B cell (primary cell): ENCODE measurements at regions not wholly inside any gene's neighbourhood (a gene's known extent, or its start where the extent isn't known, plus 50 kb on each side); places are given as distances from the start of the nearest gene placed in this dataset.

Experiments
- EZH2 ChIP-seq: IDR thresholded peaks from 2 replicates; pipeline ENCODE4 v1.6.1; 2012; ENCODE audit warnings: borderline replicate concordance, low read depth, mild to moderate bottlenecking, moderate library complexity, low read length; ENCODE audit not compliant: insufficient read depth, poor library complexity, severe bottlenecking
- TF ChIP-seq, protein P1 (sequence below): fragments of 200-600 bp; IDR thresholded peaks from one replicate; pipeline ENCODE4 v1.8.0; 2022; ENCODE audit warnings: antibody characterized with exemption, mild to moderate bottlenecking

DNA sequence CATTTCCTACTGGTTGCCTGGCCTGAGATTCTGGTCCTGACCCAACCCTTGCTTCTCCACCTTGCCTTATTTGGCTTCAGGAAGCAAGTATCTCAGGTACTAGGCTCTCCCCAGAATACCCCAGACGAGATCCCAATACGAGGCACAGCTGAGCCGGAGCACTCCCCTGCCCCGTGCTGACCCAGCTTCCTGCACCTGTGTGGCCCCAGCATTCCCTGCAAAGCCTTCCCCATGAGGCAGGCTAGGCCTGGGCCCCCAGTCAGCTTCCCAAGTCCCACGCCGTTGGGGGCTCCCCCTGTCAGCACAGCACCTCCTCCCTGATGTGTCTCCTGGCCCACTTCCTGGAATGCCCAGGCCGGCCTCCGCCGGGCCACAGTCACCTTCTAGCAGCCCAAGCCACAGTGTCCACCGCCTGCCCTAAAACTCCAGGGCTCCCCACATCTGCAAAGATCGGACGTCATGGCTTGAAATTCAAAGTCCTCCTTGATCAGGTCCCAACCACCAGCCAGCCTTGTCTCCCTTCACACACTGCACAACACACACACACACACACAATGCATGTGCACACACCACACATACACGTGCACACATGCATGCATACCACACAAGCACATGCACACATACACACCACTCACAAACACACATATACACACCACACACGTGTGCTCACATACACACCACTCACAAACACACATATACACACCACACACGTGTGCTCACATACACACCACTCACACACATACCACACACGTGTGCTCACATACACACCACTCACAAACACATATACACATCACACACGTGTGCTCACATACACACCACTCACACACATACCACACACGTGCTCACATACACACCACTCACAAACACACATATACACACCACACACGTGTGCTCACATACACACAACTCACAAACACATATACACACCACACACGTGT lies 78.9 kb upstream of the FOXK1 start:
- TF ChIP-seq, protein P1, sequence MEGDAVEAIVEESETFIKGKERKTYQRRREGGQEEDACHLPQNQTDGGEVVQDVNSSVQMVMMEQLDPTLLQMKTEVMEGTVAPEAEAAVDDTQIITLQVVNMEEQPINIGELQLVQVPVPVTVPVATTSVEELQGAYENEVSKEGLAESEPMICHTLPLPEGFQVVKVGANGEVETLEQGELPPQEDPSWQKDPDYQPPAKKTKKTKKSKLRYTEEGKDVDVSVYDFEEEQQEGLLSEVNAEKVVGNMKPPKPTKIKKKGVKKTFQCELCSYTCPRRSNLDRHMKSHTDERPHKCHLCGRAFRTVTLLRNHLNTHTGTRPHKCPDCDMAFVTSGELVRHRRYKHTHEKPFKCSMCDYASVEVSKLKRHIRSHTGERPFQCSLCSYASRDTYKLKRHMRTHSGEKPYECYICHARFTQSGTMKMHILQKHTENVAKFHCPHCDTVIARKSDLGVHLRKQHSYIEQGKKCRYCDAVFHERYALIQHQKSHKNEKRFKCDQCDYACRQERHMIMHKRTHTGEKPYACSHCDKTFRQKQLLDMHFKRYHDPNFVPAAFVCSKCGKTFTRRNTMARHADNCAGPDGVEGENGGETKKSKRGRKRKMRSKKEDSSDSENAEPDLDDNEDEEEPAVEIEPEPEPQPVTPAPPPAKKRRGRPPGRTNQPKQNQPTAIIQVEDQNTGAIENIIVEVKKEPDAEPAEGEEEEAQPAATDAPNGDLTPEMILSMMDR = no peak
- TF ChIP-seq EZH2 = no peak
